NCI-H1105 (cell line): ENCODE measurements at regions not wholly inside any gene's neighbourhood (a gene's known extent, or its start where the extent isn't known, plus 50 kb on each side); places are given as distances from the start of the nearest gene placed in this dataset.

Source experiments
- DNase-seq: peaks from one replicate; lab custom pipeline; 2025; lab: John Stamatoyannopoulos, UW

DNA sequence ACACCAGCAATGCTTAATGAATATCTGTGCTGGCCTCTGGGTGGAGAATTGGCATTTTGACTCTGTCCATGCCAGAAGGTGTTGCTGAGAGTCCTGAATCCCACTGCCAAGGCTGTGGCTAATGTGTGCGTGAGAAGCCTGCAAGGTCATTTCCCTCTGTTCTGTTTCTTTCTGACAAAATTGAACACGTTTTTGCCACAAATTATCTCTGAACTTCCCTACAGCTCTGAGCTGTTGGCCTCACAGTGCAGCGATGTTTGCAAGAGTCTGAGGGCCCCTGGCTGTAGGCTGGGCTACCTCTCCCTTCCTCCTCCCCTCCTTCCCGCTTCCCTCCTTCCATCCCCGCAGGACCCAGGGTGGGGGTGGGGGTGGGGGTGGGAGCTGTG lies 154.1 kb upstream of the HS6ST1 start:
- no peak for DNase-seq

DNA sequence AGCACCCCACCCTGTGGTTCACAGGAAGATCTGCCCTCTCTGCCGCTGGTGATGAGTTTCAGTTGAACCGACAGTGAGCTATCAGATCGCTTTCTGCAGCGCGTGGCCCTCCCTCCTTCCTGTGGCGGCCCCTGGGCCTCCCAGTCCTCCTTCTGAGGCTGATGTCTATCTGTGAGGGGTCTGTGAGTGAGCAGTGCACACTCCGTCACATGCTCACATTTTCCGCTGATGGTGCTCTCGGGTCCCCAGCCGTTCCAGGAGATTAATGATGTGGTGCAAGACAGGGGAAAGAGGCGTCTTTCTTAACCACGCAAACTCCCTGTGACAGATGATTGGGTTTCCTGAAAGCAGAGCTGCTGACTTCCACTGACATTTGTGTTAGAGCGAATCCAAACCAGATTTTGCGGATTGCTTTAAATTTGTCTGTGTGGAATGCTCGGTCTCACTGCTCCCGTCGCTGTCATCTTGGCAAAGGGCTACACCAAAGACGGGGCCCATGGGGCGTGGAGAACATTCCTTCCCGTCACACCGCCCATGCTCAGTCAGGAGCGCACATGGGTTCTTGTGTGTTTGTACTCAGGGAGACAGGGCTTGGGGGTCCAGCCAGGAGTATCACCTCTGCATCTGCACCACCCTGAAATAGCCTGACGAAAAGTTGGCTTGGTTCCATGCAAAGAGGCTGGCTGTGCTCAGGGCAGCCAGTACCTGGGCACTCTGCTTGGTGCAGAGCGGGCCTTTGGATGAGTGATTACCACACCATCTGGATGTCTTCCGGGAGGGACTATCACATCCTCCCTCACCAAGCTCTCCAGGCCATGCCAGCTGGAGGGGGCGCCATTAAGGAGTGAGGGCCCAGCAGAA lies 154.7 kb upstream of the HS6ST1 start:
- DNase-seq: peak; percentile 36

DNA sequence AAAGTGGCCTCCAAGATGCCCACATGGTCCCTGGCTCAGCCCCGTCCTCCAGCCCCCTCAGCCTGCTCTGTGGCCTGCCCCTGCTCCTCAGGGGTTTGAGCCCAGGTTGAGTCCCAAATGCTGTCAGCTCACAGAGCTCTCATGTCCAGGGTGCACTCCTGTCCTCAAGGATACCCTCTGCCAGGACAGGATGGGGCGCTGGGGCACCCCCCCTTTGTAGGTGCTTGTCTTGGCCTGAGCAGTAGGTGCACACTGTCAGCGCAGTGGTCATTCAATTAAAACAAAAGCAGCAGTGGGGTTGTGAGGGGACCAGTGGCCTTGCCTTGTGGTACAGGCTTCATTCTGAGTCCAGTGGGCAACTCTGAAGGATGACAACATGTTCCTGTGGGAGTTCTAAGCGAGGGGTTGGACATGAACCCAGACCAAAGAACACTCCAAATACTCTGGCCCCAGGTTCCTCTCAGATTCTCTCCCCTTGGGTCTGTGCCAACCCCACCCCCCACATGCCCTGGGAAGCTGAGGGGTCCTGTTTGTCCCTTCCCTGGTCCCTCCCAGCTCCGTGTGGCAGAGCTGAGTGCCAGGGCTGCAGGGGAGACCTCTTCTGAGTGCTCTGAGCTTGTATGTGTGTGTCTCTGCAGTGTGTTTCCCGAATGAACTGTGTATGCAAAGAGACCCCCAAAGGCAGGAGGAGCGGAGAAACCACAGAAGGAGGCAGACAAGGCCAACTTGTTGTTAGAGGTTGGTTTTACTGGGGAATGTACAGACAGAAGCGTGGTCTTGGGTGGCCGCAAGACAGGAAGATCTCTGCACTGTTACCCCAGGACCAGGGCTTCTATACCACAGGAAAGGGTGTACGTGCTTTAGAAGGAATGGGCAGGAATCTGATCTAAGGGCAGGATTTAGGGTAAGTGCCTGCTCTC lies 155.6 kb upstream of the HS6ST1 start:
- no peak for DNase-seq

DNA sequence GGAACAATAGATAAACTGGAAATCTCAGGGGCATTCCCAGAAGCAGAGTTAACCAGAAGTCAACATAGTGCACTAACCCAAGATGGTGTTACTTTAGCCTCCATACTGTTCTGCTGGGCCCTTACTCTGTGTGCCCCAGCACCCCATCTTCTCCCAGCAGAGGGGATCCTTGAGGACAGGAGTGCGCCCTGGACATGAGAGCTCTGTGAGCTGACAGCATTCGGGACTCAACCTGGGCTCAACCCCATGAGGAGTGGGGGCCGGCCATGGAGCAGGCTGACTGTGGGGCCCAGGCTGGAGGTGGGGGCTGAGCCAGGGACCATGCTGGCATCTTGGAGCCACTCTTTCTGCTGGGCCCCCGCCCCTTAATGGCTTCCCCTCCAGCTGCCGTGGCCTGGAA lies 156.3 kb upstream of the HS6ST1 start:
- no peak for DNase-seq

DNA sequence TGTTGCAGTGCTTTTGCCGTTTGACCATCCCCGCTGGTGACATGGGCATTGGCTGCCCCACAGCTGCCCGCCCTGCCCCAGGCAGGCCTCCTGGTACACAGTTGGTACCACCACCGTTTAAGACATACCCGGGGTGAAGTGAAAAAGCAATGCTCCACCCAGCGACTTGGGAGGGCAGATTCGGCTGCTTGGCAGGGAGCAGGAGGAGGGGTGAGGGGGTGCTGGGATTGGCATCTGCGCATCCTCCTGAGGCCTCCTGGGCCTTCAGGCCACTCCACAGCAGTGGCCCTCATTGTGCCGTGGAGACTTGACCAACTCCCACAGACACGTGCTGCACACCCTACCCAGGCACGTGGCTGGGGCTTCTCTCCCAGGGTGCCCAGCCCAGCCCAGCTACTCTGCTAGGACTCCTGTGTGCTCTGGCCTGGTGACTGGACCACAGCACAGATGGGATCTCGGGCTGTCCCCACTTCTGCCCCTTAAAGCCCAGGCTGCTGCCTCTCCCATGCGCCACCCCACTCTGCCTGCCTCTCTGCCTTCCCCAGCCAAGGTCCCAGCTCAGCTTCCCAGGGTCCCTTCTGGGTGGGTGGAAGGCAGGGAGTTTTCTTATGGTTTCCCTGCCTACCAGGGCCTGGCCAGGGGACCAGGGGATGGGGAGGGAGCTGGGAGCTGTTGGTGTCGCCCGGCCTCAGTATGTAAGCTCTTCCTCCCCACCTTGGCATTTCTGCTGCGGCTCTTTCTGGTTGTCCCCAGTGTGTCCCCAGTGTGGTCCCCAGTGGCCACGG lies 157.0 kb upstream of the HS6ST1 start:
- DNase-seq: no peak

DNA sequence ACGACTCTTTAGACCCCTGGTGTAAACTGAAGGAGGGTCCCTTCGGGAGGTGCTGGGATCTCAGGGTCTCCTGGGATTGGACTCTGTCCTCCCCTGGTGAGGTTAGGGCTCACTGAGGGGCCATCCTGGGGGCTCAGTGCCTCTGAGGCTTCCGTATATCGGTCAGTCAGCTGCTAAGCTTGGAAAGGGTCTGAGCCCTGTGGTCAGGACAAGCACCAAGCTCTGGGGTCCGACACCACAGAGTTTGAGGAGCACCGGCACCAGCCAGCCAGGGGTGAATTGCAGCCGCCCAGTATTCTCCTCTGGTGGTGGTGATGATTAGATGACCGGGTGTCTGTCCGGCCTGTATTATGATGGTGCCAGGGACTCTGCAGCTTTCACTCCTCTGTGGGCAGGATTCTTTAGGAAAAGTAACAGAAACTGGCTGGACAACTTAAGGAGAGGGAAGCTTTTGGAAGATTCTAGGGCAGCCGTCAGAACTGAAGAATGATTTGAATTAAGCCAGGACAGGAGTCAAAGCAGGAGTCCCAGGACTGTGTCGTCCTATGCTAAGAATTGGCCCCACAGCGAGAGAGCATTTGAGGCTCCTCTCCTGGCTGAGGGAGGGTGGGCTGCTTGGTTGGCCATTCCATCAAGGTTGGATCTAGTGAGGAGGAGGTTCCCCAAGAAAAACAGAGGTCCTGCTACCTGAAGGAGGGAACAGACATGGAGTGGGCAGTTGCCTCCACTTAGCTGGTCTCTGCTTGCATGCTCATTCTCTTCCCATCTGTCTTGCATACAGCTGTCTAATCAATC lies 158.6 kb upstream of the HS6ST1 start:
- DNase-seq: no peak

DNA sequence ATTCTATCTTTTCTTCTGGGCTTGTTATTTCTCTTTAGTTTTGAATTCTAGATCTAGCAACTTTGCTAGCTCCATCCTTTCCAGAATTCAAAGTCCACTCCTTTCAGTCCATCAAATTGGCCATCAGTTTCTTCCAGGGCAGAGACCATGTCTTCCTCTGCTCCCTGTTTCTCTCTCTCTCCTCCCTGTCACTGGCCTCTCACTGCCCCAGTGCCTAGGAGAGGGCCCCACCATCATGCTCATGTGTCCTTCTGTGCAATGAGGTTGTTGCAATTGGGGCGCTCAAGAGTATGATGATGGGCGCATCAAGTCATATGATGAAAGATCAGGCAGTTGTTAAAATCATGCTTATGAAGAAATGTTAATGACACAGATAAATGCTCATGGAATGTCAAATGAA lies 159.2 kb upstream of the HS6ST1 start:
- DNase-seq: no peak

DNA sequence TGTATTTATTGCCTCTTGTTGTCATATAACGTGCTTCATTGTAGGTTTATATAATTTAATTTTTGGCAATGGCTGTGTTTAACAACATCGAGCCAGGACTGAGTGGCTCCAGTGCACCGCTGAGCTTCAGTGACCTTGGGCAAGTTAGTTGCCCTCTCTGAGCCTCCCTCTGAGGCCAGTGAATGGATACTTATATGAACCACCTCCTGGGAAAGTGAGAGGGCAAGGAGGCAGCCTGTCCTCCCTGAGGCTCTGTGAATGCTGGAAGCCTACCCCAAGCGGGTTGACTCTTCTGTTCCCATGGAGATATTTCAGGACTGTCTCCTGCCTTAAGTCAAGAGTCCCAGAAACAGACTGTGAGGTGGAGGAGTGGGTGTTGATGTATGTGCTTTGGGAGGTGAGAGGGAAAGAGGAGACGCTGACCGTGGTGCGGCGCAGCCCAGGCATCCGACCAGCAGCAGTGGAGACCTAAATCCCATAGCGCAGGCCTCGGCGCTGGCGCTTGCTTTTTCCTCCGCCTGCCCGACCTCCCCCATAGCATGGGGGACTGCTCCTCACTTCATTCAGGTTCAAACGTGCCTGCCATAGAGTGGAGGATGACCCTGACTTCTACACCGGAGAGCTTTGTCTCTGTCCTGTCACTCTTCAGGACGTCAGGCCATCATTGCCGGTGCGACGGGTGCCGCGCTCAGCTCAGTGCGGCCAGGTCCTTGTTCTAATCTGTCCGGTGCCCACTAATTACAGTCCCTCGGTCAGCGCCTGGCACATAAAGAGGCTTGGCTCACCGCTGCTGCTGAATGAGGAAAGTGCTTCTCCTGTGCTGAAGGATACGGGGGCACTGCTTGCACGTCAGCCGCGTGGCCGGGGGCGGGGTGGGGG lies 167.3 kb upstream of the HS6ST1 start:
- DNase-seq: no peak

DNA sequence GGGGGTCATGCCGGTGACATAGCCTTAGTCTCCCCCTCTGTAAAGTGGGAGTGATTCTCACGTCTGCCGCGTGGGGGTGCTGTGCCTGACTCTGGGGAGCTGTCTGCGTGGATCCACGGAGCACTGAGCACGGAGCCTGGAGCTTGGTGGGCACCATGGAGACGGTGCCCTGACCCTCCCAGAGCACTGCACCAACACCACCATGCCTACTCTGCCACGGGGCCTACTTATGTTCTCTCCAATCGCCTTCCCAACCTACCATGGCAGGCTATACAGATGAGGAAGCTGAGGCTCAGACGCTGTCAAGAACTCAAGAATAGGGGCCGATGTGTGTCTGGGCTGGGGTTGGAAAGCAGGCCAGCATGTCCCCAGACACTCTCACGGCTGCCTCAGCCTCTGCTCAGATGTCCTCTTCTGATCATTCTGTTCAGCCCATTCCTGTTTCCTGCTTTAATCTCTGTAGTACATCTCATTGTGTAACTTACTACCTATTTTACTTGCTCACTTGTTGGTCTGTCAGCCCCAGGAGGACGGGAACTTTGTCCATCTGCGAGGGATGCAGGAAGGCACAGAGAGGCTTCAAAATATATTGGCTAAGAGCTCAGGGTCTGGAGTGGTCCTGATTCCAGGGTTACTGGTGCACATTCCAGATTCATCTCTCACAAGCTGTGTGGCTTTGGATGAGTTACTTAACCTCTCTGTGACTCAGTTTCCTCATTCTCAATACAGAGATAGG lies 168.1 kb upstream of the HS6ST1 start:
- DNase-seq: no peak

DNA sequence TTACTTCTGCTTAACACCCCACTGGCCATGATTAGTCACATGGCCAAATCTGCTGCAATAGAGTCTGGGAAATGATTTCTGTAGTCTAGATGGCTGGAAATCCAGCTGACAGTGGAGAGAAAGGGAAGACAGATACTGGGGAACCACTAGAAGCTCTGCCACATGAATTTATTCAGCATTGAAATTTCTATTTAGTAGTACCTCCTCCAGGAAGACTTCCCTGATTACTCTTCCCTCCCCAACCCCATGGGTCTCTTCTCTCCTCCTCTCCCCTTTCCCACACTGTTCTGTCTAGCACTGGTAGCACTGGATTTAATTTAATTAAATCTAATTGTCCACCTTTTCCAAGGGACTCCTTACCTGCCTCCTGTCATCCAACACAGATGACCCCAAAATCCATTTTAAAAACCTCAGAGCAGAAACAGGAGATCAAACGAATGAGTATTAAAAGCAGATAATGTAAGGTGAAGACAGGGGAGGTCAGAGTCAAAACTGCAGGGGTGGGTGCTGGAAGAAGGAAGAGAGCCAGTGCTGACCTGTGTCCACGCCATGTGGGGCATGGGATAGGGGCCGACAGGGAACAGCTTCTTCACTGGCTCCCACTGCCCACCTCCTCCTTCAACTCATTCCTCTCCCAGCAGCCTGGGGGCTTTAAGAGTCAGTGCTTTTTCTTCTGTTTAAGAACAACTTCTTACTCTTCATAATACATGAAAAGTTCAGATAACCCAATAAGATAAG lies 169.2 kb upstream of the HS6ST1 start:
- DNase-seq: no peak

DNA sequence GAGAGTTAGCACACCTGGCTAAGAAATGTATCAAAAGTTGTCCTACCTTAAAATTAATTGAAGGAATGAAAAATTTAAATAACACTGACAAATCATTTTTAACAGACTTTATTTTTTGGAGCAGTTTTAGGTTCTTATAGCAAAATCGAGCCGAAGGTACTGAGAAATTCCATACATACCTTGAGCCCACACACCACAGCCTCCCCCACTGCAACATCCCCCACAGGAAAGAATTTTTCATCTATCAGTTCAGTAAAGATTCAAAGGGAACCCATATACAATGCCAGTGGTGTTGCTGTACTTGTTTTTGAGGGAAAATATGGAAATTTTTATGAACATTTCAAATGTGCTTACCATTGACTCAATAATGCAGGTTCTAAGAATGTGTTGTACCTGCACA lies 169.8 kb upstream of the HS6ST1 start:
- no peak for DNase-seq

DNA sequence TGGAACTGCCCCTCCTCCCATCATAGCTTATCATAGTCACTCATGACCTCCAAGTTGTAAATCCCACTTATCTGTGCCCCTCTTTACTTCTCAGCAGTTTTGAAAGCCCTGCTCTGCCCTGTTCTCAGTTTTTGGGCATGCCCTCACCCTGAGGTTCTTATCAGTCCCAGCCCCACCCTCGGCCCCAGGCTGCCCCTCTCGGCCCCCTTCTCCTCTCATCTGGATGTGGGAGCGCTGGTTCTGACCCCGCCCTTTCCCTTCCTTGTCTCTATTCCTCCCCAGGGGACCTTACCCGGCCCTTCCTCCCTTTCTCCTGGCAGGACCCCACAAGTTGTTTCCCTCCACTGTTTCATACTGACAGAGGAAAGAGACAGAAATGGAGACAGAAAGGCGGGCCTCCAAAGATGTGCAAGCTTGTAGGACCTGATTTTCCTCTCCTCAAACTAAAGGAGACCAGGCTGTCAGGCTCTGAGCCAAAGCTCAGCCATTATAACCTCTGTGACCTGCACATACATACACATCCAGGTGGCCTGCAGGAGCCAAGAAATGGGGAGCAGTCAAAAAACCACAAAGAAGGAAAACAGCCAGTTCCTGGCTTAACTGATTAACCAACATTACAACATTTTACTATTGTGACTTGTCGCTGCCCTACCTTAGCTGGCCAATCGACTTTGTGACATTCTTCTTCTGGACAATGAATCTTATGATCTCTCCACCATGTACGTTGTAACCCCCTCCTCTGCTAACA lies 171.0 kb upstream of the HS6ST1 start:
- no peak for DNase-seq

DNA sequence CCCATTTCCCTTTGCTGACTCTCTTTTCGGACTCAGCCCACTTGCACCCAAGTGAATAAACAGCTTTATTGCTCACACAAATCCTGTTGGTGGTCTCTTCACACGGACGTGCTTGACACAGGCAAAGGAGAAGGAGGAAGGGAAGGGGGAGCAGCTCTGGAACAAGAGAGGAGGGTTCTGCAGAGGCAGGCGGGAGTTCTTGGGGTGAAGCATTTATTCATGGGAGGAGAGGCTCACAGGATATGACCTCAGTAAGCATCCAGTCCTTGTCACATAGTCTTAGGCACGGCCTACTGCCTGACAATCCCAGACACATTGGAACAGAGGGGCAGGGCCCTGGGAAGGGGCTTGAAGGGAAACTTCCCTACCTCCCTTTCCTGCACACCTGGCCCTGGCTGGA lies 171.7 kb upstream of the HS6ST1 start:
- DNase-seq: no peak

DNA sequence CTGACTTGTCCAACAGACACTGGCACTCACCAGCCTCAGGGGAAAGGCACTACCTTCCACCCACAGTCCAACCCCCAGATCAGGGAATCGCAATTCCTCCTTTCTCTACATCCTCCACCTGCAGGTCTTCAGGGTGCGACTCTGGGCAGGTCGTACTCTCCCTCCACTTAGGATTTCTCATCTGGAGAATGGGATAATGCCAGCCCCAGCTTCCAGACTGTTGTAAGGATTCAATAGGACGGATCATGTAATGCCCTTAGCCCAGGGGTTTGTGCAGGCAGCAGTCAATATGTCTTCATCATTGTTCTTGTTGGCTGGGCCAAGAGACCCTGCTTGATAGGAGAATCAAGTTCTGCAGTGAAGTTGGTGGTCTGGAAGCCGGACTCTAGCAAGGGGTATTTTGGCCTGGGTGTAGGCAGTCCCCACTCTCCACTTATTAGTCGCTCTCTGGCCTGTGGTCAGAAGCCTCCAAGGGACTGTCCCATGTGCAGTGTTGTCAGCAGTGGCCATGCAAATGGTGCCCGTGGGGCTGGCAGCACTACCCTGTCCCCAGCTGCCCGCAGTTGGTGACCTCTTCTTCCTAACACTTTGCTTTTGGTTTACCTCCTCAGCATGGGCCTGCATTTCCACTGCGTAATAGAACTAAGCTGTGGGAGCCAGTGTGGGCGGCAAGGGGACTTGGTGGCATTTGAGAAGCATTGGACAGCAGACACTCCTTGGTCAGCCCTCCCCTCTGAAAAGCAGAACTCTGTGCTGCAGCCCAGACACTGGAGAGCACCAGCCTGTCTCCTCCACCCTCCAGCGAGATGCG lies 172.4 kb upstream of the HS6ST1 start:
- no peak for DNase-seq

DNA sequence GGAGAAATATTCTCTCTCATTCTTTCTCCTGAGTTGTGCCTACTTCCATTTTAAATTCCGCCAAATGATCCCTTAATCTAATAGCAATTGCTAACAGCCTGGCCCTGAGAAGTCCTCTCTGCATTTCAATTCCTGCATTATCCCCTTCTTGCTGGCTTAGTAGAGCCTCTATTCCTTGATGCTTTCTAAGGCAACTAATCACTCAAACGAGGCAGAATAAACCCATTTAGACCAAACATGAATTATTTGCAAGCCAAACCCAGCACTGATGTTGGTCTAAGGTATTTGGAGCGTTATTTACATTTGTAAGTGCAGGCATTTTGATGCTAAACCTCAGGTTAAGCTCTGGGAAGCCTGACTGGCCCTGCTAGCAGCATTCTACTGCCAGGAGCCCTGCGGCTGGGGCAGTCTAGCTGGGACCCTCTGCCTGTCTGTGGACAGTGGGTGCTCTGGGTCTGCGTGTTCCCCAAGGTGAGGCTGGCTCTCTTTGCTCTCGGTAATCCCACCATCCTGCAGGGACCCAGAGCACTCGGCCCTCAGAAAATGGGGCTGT lies 173.1 kb upstream of the HS6ST1 start:
- DNase-seq: no peak

DNA sequence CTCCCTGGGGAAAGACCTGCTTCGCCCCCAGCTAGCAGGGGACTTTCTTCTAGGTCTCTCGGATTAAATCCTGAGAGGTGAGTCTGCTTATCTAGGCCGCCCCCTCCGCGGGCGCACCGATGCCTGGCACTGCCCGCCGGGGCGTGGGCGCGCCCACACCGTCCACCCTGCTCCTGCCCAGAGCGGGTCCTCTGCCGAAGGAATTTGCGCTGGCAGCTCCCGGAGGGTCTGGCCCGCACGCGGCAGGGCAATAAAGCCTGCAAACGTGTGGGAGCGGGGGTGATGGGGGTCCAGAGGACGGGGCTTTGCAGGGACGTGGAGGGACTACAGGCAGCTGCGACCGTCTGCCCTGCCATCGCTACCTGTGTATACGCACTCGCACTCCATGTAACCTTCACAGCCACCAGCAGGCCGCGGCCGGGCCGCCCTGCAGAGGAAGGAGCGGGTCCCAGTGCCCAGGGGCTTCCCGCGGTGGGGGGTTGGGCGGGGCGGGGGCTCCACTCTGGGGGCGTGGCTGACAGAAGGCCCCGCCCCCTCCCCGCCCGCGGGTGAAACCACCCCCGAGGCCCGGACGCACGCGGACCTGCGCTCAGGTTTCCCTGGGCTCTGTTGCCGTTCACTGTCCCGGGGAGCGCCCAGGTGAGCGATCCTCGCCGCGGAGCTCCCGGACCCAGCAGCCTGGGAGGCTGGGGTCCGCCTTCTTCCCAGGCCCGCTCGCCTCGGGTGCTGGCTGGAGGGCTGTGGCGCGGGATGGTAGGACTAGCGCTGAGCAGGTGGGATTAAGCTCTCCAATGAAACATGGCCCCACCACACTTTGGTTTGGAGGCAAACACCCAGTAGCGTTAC lies 174.5 kb upstream of the HS6ST1 start:
- DNase-seq: no peak
